K562 (cell line): ENCODE measurements at regions not wholly inside any gene's neighbourhood (a gene's known extent, or its start where the extent isn't known, plus 50 kb on each side); places are given as distances from the start of the nearest gene placed in this dataset.

Source experiments
- ATAC-seq: fragments of 200-7000 bp; cut with Tn5 transposase; 3 replicates; pipeline ENCODE4 v1.9.1; 2020; ENCODE audit warnings: moderate library complexity
- BruUV-seq: library from RNA; stranded (reverse); fragments of 400-500 nt; replicated peaks from 2 replicates; lab custom pipeline; 2021; lab: Mats Ljungman, UMichigan
- CTCF ChIA-PET: fragments of 300-600 bp; formaldehyde crosslinking; extraction: SDS; loops from one replicate; lab custom pipeline; 2021; ENCODE audit warnings: low intra/inter-chr PET ratio; lab: Yijun Ruan, JAX
- POLR2A ChIA-PET: fragments of 300-600, 350-650 bp; sonication (Branson Sonifier 250); formaldehyde crosslinking; extraction: SDS; loops from one replicate; lab custom pipeline; 2021; ENCODE audit warnings: antibody characterized with exemption, inconsistent platforms; lab: Yijun Ruan, JAX
- DNase-seq, 4 experiments: peaks; one replicate each; pipeline versions ENCODE4 v3.0.0 to v3.0.0-alpha.2; 2011 to 2018; ENCODE audit warnings: low spot score in 3 of 4, mixed read lengths in 3 of 4; ENCODE audit errors: extremely low read depth in 1 of 4
- FAIRE-seq: peaks from 2 replicates; lab custom pipeline; 2011; peaks lifted over from hg19 to GRCh38; lab: Jason Lieb, UNC
- H2AFZ ChIP-seq: 2 replicates; pipeline ENCODE4 v1.6.0; 2011; ENCODE audit warnings: low read depth, low read length, control low read depth, inconsistent platforms
- H3K27ac ChIP-seq: fragments of 200-600 bp; 3 replicates; pipeline ENCODE4 v1.8.0; 2011; ENCODE audit warnings: low read depth, mild to moderate bottlenecking, control low read depth, inconsistent platforms, low read length, moderate library complexity, mixed read lengths; ENCODE audit errors: extremely low read depth
- H3K27me3 ChIP-seq, 2 experiments: fragments of 300-600 bp in 1 of 2; 2 replicates in 1 of 2; 3 replicates in 1 of 2; pipeline versions ENCODE4 v1.6.0 to v1.8.0; 2011; ENCODE audit warnings: inconsistent platforms in 2 of 2, low read length in 2 of 2, mild to moderate bottlenecking in 1 of 2, mixed read lengths in 1 of 2, moderate library complexity in 1 of 2; ENCODE audit not compliant: control insufficient read depth in 2 of 2, insufficient read depth in 2 of 2
- H3K36me3 ChIP-seq: fragments of 300-600 bp; 3 replicates; pipeline ENCODE4 v1.8.0; 2011; ENCODE audit warnings: mild to moderate bottlenecking, low read length, inconsistent platforms; ENCODE audit not compliant: control insufficient read depth, insufficient read depth
- H3K4me1 ChIP-seq, 2 experiments: fragments of 200-600 bp in 1 of 2; replicated peaks in 1 of 2; 2 replicates in 1 of 2; 3 replicates in 1 of 2; pipeline versions ENCODE4 v1.5.1 to v1.8.0; 2011; ENCODE audit warnings: inconsistent platforms in 2 of 2, low read length in 2 of 2, mild to moderate bottlenecking in 1 of 2, mixed read lengths in 1 of 2, moderate library complexity in 1 of 2; ENCODE audit not compliant: control insufficient read depth in 2 of 2, insufficient read depth in 2 of 2
- H3K4me2 ChIP-seq: 2 replicates; pipeline ENCODE4 v1.6.1; 2011; ENCODE audit warnings: low read length, control low read depth, inconsistent platforms, mixed read lengths; ENCODE audit not compliant: insufficient read depth
- H3K4me3 ChIP-seq: fragments of 200-600 bp; sonication (generic), shearing (Covaris generic); 2 replicates; pipeline ENCODE4 v1.5.1; 2016; ENCODE audit warnings: control low read depth, inconsistent platforms
- H3K79me2 ChIP-seq: fragments of 200-600 bp; 3 replicates; pipeline ENCODE4 v1.8.0; 2011; ENCODE audit warnings: low read length, inconsistent platforms; ENCODE audit not compliant: control insufficient read depth, insufficient read depth
- H3K9ac ChIP-seq, 2 experiments: 2 replicates each; pipeline versions ENCODE4 v1.6.0 to v1.6.1; 2011; ENCODE audit warnings: low read depth in 2 of 2, low read length in 2 of 2, control low read depth in 1 of 2, inconsistent platforms in 1 of 2, mild to moderate bottlenecking in 1 of 2, mixed read lengths in 1 of 2; ENCODE audit not compliant: insufficient read depth in 1 of 2
- H3K9me1 ChIP-seq: one replicate; pipeline ENCODE4 v1.6.0; 2011; ENCODE audit warnings: inconsistent platforms, mild to moderate bottlenecking, low read length, moderate library complexity; ENCODE audit not compliant: control insufficient read depth, insufficient read depth
- H3K9me3 ChIP-seq: replicated peaks from 2 replicates; pipeline ENCODE4 v1.5.1; 2011; ENCODE audit warnings: low read depth, low read length, inconsistent platforms; ENCODE audit not compliant: control insufficient read depth, insufficient read depth
- H4K20me1 ChIP-seq: replicated peaks from 2 replicates; pipeline ENCODE4 v1.6.1; 2011; ENCODE audit warnings: low read length, inconsistent platforms, mixed read lengths; ENCODE audit not compliant: control insufficient read depth, insufficient read depth
- CEBPG ChIP-seq, 3 experiments: fragments of 200-800 bp in 1 of 3; sonication (Bioruptor generic) in 1 of 3; sonication (generic) in 1 of 3; formaldehyde crosslinking in 1 of 3; IDR thresholded peaks in 2 of 3; conservative IDR thresholded peaks in 1 of 3; 2 replicates each; pipeline versions ENCODE4 v1.6.1 to v1.8.0; 2016 to 2022; ENCODE audit warnings: missing compliant biosample characterization in 2 of 3, missing genetic modification characterization in 2 of 3, mild to moderate bottlenecking in 1 of 3, missing genetic modification reagents in 1 of 3
- FOXK2 ChIP-seq, 2 experiments: fragments of 450-650 bp; IDR thresholded peaks in 1 of 2; conservative IDR thresholded peaks in 1 of 2; 2 replicates each; pipeline ENCODE4 v1.6.1; 2016; ENCODE audit warnings: low read depth in 2 of 2, mild to moderate bottlenecking in 1 of 2
- GATAD2B ChIP-seq: fragments of 450-650 bp; IDR thresholded peaks from 2 replicates; pipeline ENCODE4 v1.6.1; 2017; ENCODE audit warnings: mild to moderate bottlenecking, borderline replicate concordance
- KLF16 ChIP-seq: IDR thresholded peaks from 2 replicates; pipeline ENCODE4 v1.6.1; 2016; ENCODE audit warnings: antibody characterized with exemption
- SPI1 ChIP-seq: IDR thresholded peaks from 2 replicates; pipeline ENCODE4 v1.6.1; 2011; ENCODE audit warnings: low read depth, low read length, control low read depth, borderline replicate concordance
- TEAD4 ChIP-seq, 2 experiments: sonication (generic) in 1 of 2; formaldehyde crosslinking in 1 of 2; IDR thresholded peaks; 2 replicates each; pipeline versions ENCODE4 v1.6.1 to v1.8.0; 2012 to 2022; ENCODE audit warnings: borderline replicate concordance in 1 of 2, inconsistent platforms in 1 of 2, low read length in 1 of 2, mild to moderate bottlenecking in 1 of 2, missing genetic modification reagents in 1 of 2
- ZNF354B ChIP-seq: fragments of 250-450 bp; sonication (Bioruptor Pico); IDR thresholded peaks from 2 replicates; pipeline ENCODE4 v1.4.0; 2020
- WGBS: fragments of 100-300 bp; shearing (Covaris generic); methylation state at CpG from one replicate; pipeline ENCODE4 v1.1.6; 2016; ENCODE audit warnings: low coverage, mixed read lengths; ENCODE audit not compliant: insufficient coverage; ENCODE audit errors: missing lambda C conversion rate; 5-methylcytosine and 5-hydroxymethylcytosine counted together
- in situ Hi-C: fragments of 300-500 bp; cut with MboI; formaldehyde crosslinking; loops from 4 replicates; pipeline ENCODE4 v1.15.0; 2018; ENCODE audit warnings: inconsistent platforms, mixed read lengths
- intact Hi-C: fragments of 100-400 bp; cut with micrococcal nuclease; formaldehyde crosslinking; loops from 2 replicates; pipeline ENCODE4 v1.14.2; 2022

DNA sequence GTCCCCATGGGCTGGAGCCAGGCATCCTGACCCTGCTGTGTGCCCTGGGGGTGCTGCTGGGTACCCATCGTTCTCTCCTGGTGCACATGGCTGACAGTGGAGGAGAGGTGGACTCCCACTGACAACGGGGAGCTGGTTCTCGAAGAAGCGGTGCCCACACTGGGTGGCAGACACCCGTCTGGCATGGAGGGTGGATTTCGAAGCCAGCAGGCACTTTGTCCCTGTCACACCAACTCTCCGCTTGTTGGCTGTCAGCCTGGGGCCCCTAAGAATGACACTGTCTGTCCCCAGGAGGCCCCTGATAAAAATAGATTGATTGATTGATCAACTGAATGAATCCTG lies 55.4 kb downstream of the RTP5 start:
- no peak for TF ChIP-seq KLF16
- TF ChIP-seq CEBPG (CRISPR knock-in tag; IDR thresholded peaks at IDR 0.05) = no peak
- no peak for TF ChIP-seq CEBPG (tag; conservative IDR thresholded peaks at IDR 0.05 in 1 of 2, IDR thresholded peaks at IDR 0.05 in 1 of 2)
- no peak for TF ChIP-seq FOXK2 (conservative IDR thresholded peaks at IDR 0.05 in 1 of 2, IDR thresholded peaks at IDR 0.05 in 1 of 2; ENCODE audit: low read depth in 2 of 2)
- no peak for TF ChIP-seq SPI1
- TF ChIP-seq ZNF354B (CRISPR knock-in tag) = no peak
- TF ChIP-seq TEAD4 (IDR thresholded peaks at IDR 0.05; ENCODE audit: low read length) = no peak
- no peak for TF ChIP-seq TEAD4 (CRISPR knock-in tag; IDR thresholded peaks at IDR 0.05; ENCODE audit: borderline replicate concordance)
- TF ChIP-seq GATAD2B = no peak
- intact Hi-C loops (no loop called here), in situ Hi-C loops (no loop called here)
- Histone ChIP-seq H3K79me2 (no peaks in the 10 kb centered on the region), H3K9me3 (no peaks in the 10 kb centered on the region), H3K4me3 (no peak overlapping the region), H4K20me1 (peaks cover 4% of the 10 kb centered on the region; the same call in 1 of the 2 replicates), H3K4me1 (no peaks in the 10 kb centered on the region; a peak in 1 of 5 replicates), H3K36me3 (no peaks in the 10 kb centered on the region), H3K27ac (no peak overlapping the region), H3K27me3 (peaks cover 0 to 16% of the 10 kb centered on the region in 2 experiments; a peak in 3 of 5 replicates), H3K9me1 (peaks cover 2% of the 10 kb centered on the region), H3K4me2 (no peak overlapping the region), H2AFZ (no peak overlapping the region), H3K9ac (no peak overlapping the region)
- ChIA-PET CTCF (no interaction called here), POLR2A (no interaction called here)
- no TSS peak for BruUV-seq
- no peak for ATAC-seq
- WGBS = 36% methylated on average over 6 of the region's 7 CpGs
- DNase-seq = no peak
- no peak for FAIRE-seq
